ENCODE measurements at regions not wholly inside any gene's neighbourhood (a gene's known extent, or its start where the extent isn't known, plus 50 kb on each side); places are given as distances from the start of the nearest gene placed in this dataset.

- DNase-seq (ENCODE audit: low spot score in 2 of 2), result no peak
- H3K4me3 ChIP-seq (ENCODE audit: low read depth, poor library complexity, severe bottlenecking), result no peak overlapping the region
- 75 to 77% methylated on average over 6 of the region's 6 CpGs for WGBS, 2 donors
- intact Hi-C loops (cut with DNase I; ENCODE audit: low total_unique reads), result no loop called here
- TF ChIP-seq CTCF (IDR thresholded peaks at IDR 0.05) (no peak), POLR2A (IDR thresholded peaks at IDR 0.05) (no peak)
These were observed 76.9 kb upstream of the KAZN start for GRCh38 chr1:14521622-14522021.

- intact Hi-C loops (cut with DNase I; ENCODE audit: low total_unique reads), result no loop called here
- TF ChIP-seq POLR2A (IDR thresholded peaks at IDR 0.05) (no peak), CTCF (IDR thresholded peaks at IDR 0.05) (no peak)
- WGBS, 2 donors, result 40 to 45% methylated on average over 9 of the region's 9 CpGs
- peak in 1 of 2 donors; percentile 43 for DNase-seq (ENCODE audit: low spot score in 2 of 2)
- no peak overlapping the region for H3K4me3 ChIP-seq (ENCODE audit: low read depth, poor library complexity, severe bottlenecking)
These were observed 76.2 kb upstream of the KAZN start for GRCh38 chr1:14522077-14522925.

- intact Hi-C loops (cut with DNase I; ENCODE audit: low total_unique reads), result no loop called here
- H3K4me3 ChIP-seq (ENCODE audit: low read depth, poor library complexity, severe bottlenecking), result no peak overlapping the region
- peak; percentile 34 to 85 for DNase-seq (ENCODE audit: low spot score in 2 of 2)
- WGBS, 2 donors, result 45 to 57% methylated on average over 4 of the region's 4 CpGs
- TF ChIP-seq CTCF (IDR thresholded peaks at IDR 0.05) (no peak), POLR2A (IDR thresholded peaks at IDR 0.05) (no peak)
These were observed 75.6 kb upstream of the KAZN start for GRCh38 chr1:14522926-14523241.

GRCh38 chr1:14524826-14525636, 73.5 kb upstream of the KAZN start:
- no peak for DNase-seq (ENCODE audit: low spot score in 2 of 2)
- intact Hi-C loops (cut with DNase I; ENCODE audit: low total_unique reads), result no loop called here
- H3K4me3 ChIP-seq (ENCODE audit: low read depth, poor library complexity, severe bottlenecking), result no peak overlapping the region
- WGBS, 2 donors, result 76% methylated on average over 3 of the region's 3 CpGs
- TF ChIP-seq CTCF (IDR thresholded peaks at IDR 0.05) (no peak), POLR2A (IDR thresholded peaks at IDR 0.05) (no peak)

GRCh38 chr1:14529475-14529874, 69.0 kb upstream of the KAZN start:
- TF ChIP-seq POLR2A (IDR thresholded peaks at IDR 0.05), result no peak
- no peak for TF ChIP-seq CTCF (IDR thresholded peaks at IDR 0.05)
- WGBS, 2 donors, result 61 to 68% methylated on average over 2 of the region's 2 CpGs
- H3K4me3 ChIP-seq (ENCODE audit: low read depth, poor library complexity, severe bottlenecking), result no peak overlapping the region
- intact Hi-C loops (cut with DNase I; ENCODE audit: low total_unique reads), result no loop called here
- peak in 1 of 2 donors; percentile 23 for DNase-seq (ENCODE audit: low spot score in 2 of 2)

All from lower leg skin (tissue), 4 donors.